GM23338 (cell line): ENCODE measurements at regions not wholly inside any gene's neighbourhood (a gene's known extent, or its start where the extent isn't known, plus 50 kb on each side); places are given as distances from the start of the nearest gene placed in this dataset.
"Not testable (repeated sequence)": the region's sequence is repeated elsewhere in the genome, so short reads cannot be mapped to it uniquely, and the experiment has no call there.

Experiments
- ATAC-seq: fragments of 200-7000 bp; cut with Tn5 transposase; 3 replicates; pipeline ENCODE4 v1.9.1; 2020
- DNase-seq: peaks from one replicate; pipeline ENCODE4 v3.0.0-alpha.2; 2015; ENCODE audit warnings: low spot score
- H2AFZ ChIP-seq: fragments of 200-600 bp; sonication (generic); 2 replicates; pipeline ENCODE4 v1.8.0; 2016; ENCODE audit warnings: antibody characterized with exemption, mild to moderate bottlenecking, moderate library complexity
- H3F3A ChIP-seq: fragments of 200-600 bp; sonication (generic); replicated peaks from 2 replicates; pipeline ENCODE4 v1.8.0; 2017; ENCODE audit warnings: antibody characterized with exemption, mixed run types, low read depth
- H3K27ac ChIP-seq: fragments of 200-600 bp; sonication (generic); 2 replicates; pipeline ENCODE4 v1.6.1; 2016; ENCODE audit warnings: low read depth
- H3K27me3 ChIP-seq: fragments of 200-600 bp; sonication (generic); 2 replicates; pipeline ENCODE4 v1.8.0; 2016; ENCODE audit warnings: mild to moderate bottlenecking, mixed run types, moderate library complexity; ENCODE audit not compliant: insufficient read depth
- H3K36me3 ChIP-seq: fragments of 200-600 bp; sonication (generic); 2 replicates; pipeline ENCODE4 v1.8.0; 2016; ENCODE audit warnings: mild to moderate bottlenecking; ENCODE audit not compliant: insufficient read depth
- H3K4me1 ChIP-seq: fragments of 200-600 bp; sonication (generic); 2 replicates; pipeline ENCODE4 v1.8.0; 2016; ENCODE audit warnings: mild to moderate bottlenecking, moderate library complexity; ENCODE audit not compliant: insufficient read depth
- H3K4me2 ChIP-seq: fragments of 200-600 bp; sonication (generic); 2 replicates; pipeline ENCODE4 v1.7.1; 2017; ENCODE audit warnings: mixed run types
- H3K4me3 ChIP-seq: fragments of 200-600 bp; sonication (generic); 2 replicates; pipeline ENCODE4 v1.6.1; 2016; ENCODE audit warnings: mixed run types
- H3K79me2 ChIP-seq: fragments of 200-600 bp; sonication (generic); replicated peaks from 2 replicates; pipeline ENCODE4 v1.8.0; 2017; ENCODE audit warnings: mild to moderate bottlenecking; ENCODE audit not compliant: insufficient read depth
- H3K9me2 ChIP-seq: fragments of 200-600 bp; sonication (generic); 2 replicates; pipeline ENCODE4 v1.8.0; 2017; ENCODE audit not compliant: insufficient read depth
- H4K20me1 ChIP-seq: fragments of 200-600 bp; sonication (generic); replicated peaks from 2 replicates; pipeline ENCODE4 v1.8.0; 2017; ENCODE audit warnings: mild to moderate bottlenecking; ENCODE audit not compliant: insufficient read depth
- H3K27ac Mint-ChIP-seq: 2 replicates; pipeline ENCODE4 v1.8.0; 2020; ENCODE audit warnings: inconsistent platforms, mild to moderate bottlenecking, moderate library complexity, mixed read lengths
- H3K27me3 Mint-ChIP-seq: 3 replicates; pipeline ENCODE4 v1.8.0; 2022; ENCODE audit warnings: low read depth, mild to moderate bottlenecking, moderate library complexity, mixed read lengths, inconsistent platforms; ENCODE audit not compliant: insufficient read depth, poor library complexity
- H3K36me3 Mint-ChIP-seq: 3 replicates; pipeline ENCODE4 v1.8.0; 2021; ENCODE audit warnings: low read depth, mild to moderate bottlenecking, inconsistent platforms, moderate library complexity, mixed read lengths
- H3K4me1 Mint-ChIP-seq: 3 replicates; pipeline ENCODE4 v1.8.0; 2020; ENCODE audit warnings: mild to moderate bottlenecking, inconsistent platforms, mixed read lengths
- H3K4me3 Mint-ChIP-seq: 3 replicates; pipeline ENCODE4 v1.8.0; 2021; ENCODE audit warnings: moderate library complexity, mild to moderate bottlenecking, inconsistent platforms, mixed read lengths
- H3K9me3 Mint-ChIP-seq: 3 replicates; pipeline ENCODE4 v1.8.0; 2020; ENCODE audit warnings: moderate library complexity, mild to moderate bottlenecking, inconsistent platforms, mixed read lengths
- CREB1 ChIP-seq: fragments of 250-450 bp; sonication (Bioruptor Pico); IDR thresholded peaks from 2 replicates; pipeline ENCODE4 v1.5.0; 2020; ENCODE audit warnings: low read depth, mild to moderate bottlenecking, moderate library complexity
- EZH2phosphoT487 ChIP-seq: fragments of 200-600 bp; sonication (generic); IDR thresholded peaks from one replicate; pipeline ENCODE4 v1.8.1; 2018; ENCODE audit warnings: antibody characterized with exemption; ENCODE audit not compliant: unreplicated experiment
- NANOG ChIP-seq: IDR thresholded peaks from 2 replicates; pipeline ENCODE4 v1.6.1; 2016; ENCODE audit warnings: antibody characterized with exemption, borderline replicate concordance
- STAT1 ChIP-seq: IDR thresholded peaks from one replicate; pipeline ENCODE4 v1.6.1; 2016; ENCODE audit warnings: antibody characterized with exemption; ENCODE audit not compliant: unreplicated experiment
- ZNF114 ChIP-seq: fragments of 250-450 bp; sonication (Bioruptor Pico); IDR thresholded peaks from 2 replicates; pipeline ENCODE4 v1.5.0; 2020; ENCODE audit warnings: mild to moderate bottlenecking, moderate library complexity
- TF ChIP-seq, protein P1 (sequence below): IDR thresholded peaks from 2 replicates; pipeline ENCODE4 v1.6.1; 2016; ENCODE audit warnings: antibody characterized with exemption
- TF ChIP-seq, protein P2 (sequence below): IDR thresholded peaks from one replicate; pipeline ENCODE4 v1.6.1; 2018; ENCODE audit warnings: antibody characterized with exemption; ENCODE audit not compliant: unreplicated experiment
- TF ChIP-seq, protein P3 (sequence below), 2 experiments: fragments of 200-600 bp in 1 of 2; sonication (generic) in 1 of 2; conservative IDR thresholded peaks; 2 replicates each; pipeline versions ENCODE4 v1.5.1 to v1.6.1; 2016 to 2017; ENCODE audit warnings: antibody characterized with exemption in 2 of 2, low read depth in 2 of 2, mild to moderate bottlenecking in 2 of 2, moderate library complexity in 1 of 2
- TF ChIP-seq, protein P4 (sequence below): fragments of 250-450 bp; sonication (Bioruptor Pico); IDR thresholded peaks from 2 replicates; pipeline ENCODE4 v1.5.0; 2020; ENCODE audit warnings: mild to moderate bottlenecking, moderate library complexity

GRCh38 chr6:152828431-152828830 lies 77.8 kb downstream of the VIP start (continued):
- no peak for TF ChIP-seq STAT1
- TF ChIP-seq, protein P1, sequence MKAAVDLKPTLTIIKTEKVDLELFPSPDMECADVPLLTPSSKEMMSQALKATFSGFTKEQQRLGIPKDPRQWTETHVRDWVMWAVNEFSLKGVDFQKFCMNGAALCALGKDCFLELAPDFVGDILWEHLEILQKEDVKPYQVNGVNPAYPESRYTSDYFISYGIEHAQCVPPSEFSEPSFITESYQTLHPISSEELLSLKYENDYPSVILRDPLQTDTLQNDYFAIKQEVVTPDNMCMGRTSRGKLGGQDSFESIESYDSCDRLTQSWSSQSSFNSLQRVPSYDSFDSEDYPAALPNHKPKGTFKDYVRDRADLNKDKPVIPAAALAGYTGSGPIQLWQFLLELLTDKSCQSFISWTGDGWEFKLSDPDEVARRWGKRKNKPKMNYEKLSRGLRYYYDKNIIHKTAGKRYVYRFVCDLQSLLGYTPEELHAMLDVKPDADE: no peak
- no peak for TF ChIP-seq NANOG
- no peak for TF ChIP-seq EZH2phosphoT487
- TF ChIP-seq, protein P2, sequence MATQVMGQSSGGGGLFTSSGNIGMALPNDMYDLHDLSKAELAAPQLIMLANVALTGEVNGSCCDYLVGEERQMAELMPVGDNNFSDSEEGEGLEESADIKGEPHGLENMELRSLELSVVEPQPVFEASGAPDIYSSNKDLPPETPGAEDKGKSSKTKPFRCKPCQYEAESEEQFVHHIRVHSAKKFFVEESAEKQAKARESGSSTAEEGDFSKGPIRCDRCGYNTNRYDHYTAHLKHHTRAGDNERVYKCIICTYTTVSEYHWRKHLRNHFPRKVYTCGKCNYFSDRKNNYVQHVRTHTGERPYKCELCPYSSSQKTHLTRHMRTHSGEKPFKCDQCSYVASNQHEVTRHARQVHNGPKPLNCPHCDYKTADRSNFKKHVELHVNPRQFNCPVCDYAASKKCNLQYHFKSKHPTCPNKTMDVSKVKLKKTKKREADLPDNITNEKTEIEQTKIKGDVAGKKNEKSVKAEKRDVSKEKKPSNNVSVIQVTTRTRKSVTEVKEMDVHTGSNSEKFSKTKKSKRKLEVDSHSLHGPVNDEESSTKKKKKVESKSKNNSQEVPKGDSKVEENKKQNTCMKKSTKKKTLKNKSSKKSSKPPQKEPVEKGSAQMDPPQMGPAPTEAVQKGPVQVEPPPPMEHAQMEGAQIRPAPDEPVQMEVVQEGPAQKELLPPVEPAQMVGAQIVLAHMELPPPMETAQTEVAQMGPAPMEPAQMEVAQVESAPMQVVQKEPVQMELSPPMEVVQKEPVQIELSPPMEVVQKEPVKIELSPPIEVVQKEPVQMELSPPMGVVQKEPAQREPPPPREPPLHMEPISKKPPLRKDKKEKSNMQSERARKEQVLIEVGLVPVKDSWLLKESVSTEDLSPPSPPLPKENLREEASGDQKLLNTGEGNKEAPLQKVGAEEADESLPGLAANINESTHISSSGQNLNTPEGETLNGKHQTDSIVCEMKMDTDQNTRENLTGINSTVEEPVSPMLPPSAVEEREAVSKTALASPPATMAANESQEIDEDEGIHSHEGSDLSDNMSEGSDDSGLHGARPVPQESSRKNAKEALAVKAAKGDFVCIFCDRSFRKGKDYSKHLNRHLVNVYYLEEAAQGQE: no peak

DNA sequence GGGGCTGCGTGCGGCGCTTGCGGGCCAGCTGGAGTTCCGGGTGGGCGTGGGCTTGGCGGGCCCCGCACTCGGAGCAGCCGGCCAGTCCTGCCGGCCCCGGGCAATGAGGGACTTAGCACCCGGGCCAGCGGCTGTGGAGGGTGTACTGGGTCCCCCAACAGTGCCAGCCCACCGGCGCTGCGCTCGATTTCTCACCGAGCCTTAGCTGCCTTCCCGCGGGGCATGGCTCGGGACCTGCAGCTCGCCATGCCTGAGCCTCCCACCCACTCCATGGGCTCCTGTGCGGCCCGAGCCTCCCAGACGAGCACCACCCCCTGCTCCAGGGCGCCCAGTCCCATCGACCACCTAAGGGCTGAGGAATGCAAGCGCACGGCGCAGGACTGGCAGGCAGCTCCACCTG lies 83.8 kb downstream of the VIP start:
- H3K79me2 ChIP-seq, H3K4me3 Mint-ChIP-seq, H3K4me1 Mint-ChIP-seq, H3K4me2 ChIP-seq, H3K27me3 Mint-ChIP-seq, H3K4me3 ChIP-seq, DNase-seq, H3K9me3 Mint-ChIP-seq, H2AFZ ChIP-seq, H3K4me1 ChIP-seq, H3K36me3 ChIP-seq, H3F3A ChIP-seq, H4K20me1 ChIP-seq, H3K27me3 ChIP-seq, H3K9me2 ChIP-seq, ATAC-seq, H3K27ac ChIP-seq, H3K36me3 Mint-ChIP-seq, H3K27ac Mint-ChIP-seq: not testable (repeated sequence)

GRCh38 chr6:152836523-152836922 lies 85.9 kb downstream of the VIP start:
- Histone ChIP-seq H3K36me3 (no peaks in the 10 kb centered on the region), H3K79me2 (no peaks in the 10 kb centered on the region), H3K4me1 (no peaks in the 10 kb centered on the region), H3K27ac (no peak overlapping the region), H3K4me3 (no peak overlapping the region), H3K27me3 (no peaks in the 10 kb centered on the region), H3F3A (no peaks in the 10 kb centered on the region), H2AFZ (no peak overlapping the region), H3K9me2 (no peaks in the 10 kb centered on the region), H4K20me1 (no peaks in the 10 kb centered on the region), H3K4me2 (no peak overlapping the region)
- Mint-ChIP-seq H3K36me3 (no peaks in the 10 kb centered on the region), H3K4me3 (no peak overlapping the region), H3K27me3 (no peaks in the 10 kb centered on the region), H3K4me1 (peaks cover 5% of the 10 kb centered on the region; the same call in 2 of the 3 replicates), H3K9me3 (peaks cover 8% of the 10 kb centered on the region), H3K27ac (no peak overlapping the region)
- ATAC-seq (peak; percentile 76), DNase-seq (peak; percentile 73)
- TF ChIP-seq, protein P3, sequence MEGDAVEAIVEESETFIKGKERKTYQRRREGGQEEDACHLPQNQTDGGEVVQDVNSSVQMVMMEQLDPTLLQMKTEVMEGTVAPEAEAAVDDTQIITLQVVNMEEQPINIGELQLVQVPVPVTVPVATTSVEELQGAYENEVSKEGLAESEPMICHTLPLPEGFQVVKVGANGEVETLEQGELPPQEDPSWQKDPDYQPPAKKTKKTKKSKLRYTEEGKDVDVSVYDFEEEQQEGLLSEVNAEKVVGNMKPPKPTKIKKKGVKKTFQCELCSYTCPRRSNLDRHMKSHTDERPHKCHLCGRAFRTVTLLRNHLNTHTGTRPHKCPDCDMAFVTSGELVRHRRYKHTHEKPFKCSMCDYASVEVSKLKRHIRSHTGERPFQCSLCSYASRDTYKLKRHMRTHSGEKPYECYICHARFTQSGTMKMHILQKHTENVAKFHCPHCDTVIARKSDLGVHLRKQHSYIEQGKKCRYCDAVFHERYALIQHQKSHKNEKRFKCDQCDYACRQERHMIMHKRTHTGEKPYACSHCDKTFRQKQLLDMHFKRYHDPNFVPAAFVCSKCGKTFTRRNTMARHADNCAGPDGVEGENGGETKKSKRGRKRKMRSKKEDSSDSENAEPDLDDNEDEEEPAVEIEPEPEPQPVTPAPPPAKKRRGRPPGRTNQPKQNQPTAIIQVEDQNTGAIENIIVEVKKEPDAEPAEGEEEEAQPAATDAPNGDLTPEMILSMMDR (conservative IDR thresholded peaks at IDR 0.05; ENCODE audit: low read depth in 2 of 2): no peak
- TF ChIP-seq CREB1 (CRISPR knock-in tag): no peak
- no peak for TF ChIP-seq ZNF114
- TF ChIP-seq, protein P4, sequence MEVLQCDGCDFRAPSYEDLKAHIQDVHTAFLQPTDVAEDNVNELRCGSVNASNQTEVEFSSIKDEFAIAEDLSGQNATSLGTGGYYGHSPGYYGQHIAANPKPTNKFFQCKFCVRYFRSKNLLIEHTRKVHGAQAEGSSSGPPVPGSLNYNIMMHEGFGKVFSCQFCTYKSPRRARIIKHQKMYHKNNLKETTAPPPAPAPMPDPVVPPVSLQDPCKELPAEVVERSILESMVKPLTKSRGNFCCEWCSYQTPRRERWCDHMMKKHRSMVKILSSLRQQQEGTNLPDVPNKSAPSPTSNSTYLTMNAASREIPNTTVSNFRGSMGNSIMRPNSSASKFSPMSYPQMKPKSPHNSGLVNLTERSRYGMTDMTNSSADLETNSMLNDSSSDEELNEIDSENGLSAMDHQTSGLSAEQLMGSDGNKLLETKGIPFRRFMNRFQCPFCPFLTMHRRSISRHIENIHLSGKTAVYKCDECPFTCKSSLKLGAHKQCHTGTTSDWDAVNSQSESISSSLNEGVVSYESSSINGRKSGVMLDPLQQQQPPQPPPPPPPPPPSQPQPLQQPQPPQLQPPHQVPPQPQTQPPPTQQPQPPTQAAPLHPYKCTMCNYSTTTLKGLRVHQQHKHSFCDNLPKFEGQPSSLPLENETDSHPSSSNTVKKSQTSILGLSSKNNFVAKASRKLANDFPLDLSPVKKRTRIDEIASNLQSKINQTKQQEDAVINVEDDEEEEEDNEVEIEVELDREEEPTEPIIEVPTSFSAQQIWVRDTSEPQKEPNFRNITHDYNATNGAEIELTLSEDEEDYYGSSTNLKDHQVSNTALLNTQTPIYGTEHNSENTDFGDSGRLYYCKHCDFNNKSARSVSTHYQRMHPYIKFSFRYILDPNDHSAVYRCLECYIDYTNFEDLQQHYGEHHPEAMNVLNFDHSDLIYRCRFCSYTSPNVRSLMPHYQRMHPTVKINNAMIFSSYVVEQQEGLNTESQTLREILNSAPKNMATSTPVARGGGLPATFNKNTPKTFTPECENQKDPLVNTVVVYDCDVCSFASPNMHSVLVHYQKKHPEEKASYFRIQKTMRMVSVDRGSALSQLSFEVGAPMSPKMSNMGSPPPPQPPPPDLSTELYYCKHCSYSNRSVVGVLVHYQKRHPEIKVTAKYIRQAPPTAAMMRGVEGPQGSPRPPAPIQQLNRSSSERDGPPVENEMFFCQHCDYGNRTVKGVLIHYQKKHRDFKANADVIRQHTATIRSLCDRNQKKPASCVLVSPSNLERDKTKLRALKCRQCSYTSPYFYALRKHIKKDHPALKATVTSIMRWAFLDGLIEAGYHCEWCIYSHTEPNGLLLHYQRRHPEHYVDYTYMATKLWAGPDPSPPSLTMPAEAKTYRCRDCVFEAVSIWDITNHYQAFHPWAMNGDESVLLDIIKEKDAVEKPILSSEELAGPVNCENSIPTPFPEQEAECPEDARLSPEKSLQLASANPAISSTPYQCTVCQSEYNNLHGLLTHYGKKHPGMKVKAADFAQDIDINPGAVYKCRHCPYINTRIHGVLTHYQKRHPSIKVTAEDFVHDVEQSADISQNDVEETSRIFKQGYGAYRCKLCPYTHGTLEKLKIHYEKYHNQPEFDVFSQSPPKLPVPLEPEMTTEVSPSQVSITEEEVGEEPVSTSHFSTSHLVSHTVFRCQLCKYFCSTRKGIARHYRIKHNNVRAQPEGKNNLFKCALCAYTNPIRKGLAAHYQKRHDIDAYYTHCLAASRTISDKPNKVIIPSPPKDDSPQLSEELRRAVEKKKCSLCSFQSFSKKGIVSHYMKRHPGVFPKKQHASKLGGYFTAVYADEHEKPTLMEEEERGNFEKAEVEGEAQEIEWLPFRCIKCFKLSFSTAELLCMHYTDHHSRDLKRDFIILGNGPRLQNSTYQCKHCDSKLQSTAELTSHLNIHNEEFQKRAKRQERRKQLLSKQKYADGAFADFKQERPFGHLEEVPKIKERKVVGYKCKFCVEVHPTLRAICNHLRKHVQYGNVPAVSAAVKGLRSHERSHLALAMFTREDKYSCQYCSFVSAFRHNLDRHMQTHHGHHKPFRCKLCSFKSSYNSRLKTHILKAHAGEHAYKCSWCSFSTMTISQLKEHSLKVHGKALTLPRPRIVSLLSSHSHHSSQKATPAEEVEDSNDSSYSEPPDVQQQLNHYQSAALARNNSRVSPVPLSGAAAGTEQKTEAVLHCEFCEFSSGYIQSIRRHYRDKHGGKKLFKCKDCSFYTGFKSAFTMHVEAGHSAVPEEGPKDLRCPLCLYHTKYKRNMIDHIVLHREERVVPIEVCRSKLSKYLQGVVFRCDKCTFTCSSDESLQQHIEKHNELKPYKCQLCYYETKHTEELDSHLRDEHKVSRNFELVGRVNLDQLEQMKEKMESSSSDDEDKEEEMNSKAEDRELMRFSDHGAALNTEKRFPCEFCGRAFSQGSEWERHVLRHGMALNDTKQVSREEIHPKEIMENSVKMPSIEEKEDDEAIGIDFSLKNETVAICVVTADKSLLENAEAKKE: peak; percentile 41; the same call in 1 of the 2 replicates
